ENCODE measurements at regions not wholly inside any gene's neighbourhood (a gene's known extent, or its start where the extent isn't known, plus 50 kb on each side); places are given as distances from the start of the nearest gene placed in this dataset.
"Not testable (repeated sequence)": the region's sequence is repeated elsewhere in the genome, so short reads cannot be mapped to it uniquely, and the experiment has no call there.

DNA sequence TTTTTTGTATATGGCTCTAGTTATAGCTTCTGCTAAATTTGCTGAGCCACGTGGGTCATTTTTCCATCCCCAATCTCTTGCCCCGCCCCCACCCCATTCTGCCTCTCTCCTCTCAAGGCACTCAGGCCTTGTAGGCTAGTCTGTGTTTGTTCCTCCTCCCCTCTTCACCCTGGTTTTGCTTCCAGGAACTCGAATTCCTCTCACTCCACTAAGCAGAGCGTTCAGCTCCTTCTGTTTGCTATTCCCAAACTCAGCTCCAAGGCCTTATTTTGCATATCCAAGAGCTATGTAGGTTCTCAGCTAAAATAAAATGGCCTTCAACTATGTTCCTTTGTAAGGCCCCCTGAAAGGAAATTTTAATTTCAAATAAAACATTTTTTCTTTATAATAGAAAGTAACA, 1293.7 kb downstream of the EPHA7 start:
- DNase-seq: no peak

- DNase-seq: no peak
Observed at GRCh38 chr6:92124200-92124651, 1295.1 kb downstream of the EPHA7 start.

DNA sequence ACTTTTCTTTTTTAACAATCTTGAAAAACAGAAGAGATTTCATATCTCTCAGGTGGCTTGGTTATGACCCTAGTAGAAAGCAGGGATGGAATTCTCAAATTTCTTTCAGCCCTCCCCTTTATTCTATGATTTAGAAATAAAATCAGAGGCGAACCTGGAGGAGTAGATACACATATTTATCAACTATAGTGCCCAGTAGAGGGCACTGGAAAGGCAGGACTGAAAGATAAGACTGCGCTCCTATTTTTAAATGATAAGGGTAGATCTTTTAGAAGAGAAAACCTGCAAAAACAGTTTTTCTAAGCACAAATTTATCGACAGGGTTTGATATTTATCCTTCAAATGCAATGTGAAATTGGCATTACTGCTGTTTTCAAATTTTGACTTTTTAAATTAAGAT, 1296.6 kb downstream of the EPHA7 start:
- DNase-seq: no peak

GRCh38 chr6:92121228-92121627, 1298.1 kb downstream of the EPHA7 start:
- no peak for DNase-seq

DNA sequence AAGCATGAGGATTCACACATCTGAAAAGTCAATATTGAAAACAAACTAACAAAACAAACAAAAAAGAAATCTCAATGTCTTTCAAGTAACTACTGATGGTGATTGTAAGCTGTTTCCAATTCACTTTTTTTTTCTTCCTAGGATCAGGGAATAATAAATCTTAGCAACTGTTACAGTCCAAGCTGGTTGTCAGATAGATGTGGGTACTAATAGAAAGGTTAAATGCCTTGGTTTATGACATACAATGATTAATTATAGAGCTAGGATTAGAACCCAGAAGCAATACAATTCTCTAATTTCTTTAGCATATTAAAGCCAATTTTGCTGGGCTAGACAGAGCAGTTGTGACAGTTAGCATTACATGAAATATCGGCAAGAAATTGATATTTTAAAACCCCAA, 1301.6 kb downstream of the EPHA7 start:
- no peak for DNase-seq

DNA sequence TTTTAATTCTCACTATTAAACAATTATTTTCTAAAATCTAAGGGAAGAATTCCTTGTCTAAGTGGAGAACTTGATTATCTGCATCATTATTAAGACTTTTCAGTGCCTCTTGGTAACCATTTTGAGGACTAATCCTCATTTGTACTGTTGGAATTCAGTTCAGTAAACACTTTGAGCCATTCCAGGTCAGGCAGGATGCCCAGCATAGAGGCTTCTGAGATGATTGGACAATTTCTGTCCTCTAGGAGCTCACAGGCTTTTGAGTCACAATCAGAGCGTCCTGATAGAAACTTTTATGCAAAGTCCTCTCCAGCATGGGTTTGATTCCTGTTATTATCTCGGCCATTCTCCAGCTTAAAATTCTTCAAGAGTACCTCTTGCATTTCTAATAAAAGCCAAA, 1304.6 kb downstream of the EPHA7 start:
- DNase-seq: no peak

GRCh38 chr6:92114091-92114675, 1305.2 kb downstream of the EPHA7 start:
- no peak for DNase-seq

GRCh38 chr6:92111386-92111785, 1308.0 kb downstream of the EPHA7 start:
- no peak for DNase-seq

DNA sequence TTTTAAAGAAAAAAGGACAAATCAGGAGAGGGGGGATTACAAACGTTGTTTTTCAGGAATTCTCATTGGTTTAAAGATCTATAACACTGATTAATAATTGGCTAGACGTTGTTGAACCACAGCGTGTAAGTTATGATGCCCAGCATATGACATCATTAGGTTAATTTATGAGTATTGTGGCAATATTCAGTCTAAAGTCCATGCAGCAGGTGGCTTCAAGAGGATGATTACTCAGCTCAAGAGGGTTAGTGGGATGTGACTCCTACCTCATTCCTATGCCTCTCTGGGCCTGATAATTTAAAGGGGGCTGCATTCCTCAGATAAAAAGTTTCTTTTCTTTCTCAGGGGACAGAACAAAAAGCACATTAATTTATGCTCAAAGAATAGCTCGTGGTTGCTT, 1309.0 kb downstream of the EPHA7 start:
- DNase-seq: no peak

GRCh38 chr6:92109956-92110355, 1309.4 kb downstream of the EPHA7 start:
- DNase-seq: no peak

- DNase-seq: no peak
Observed at GRCh38 chr6:92109256-92109655, 1310.1 kb downstream of the EPHA7 start.

GRCh38 chr6:92086750-92087149, 1332.6 kb downstream of the EPHA7 start:
- no peak for DNase-seq

DNA sequence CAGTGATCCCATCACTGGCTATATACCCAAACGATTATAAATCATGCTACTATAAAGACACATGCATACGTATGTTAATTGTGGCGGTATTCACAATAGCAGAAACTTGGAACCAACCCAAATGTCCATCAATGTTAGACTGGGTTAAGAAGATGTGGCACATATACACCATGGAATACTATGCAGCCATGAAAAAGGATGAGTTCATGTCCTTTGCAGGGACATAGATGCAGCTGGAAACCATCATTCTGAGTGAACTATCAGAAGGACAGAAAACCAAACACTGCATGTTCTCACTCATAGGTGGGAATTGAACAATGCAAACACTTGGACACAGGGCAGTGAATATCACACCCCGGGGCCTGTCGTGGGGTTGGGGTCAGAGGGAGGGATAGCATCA, 1335.4 kb downstream of the EPHA7 start:
- not testable (repeated sequence) for DNase-seq

GRCh38 chr6:92072387-92072786, 1347.0 kb downstream of the EPHA7 start:
- DNase-seq: no peak

- DNase-seq: no peak
Observed at GRCh38 chr6:92069781-92070180, 1349.6 kb downstream of the EPHA7 start.

DNA sequence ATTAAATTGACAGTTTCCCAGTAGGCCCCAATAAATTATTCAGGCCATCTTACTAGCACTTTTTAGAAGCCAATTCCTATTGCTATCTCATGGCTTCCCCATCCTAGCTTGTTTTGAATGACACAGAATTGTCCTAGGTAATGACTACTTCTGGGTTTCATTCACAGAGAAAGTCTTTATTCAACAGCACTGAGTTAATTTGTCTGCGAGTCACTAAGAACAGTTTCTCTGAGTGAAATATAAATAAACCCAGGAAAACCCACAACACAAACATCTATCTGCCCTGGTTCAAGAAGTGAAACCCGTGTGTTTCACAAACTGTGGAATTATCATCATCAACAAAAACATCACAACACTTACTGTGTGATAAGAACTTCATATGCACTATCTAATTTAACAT, 1366.8 kb downstream of the EPHA7 start:
- no peak for DNase-seq

- DNase-seq: no peak
Observed at GRCh38 chr6:92050216-92050615, 1369.1 kb downstream of the EPHA7 start.

DNA sequence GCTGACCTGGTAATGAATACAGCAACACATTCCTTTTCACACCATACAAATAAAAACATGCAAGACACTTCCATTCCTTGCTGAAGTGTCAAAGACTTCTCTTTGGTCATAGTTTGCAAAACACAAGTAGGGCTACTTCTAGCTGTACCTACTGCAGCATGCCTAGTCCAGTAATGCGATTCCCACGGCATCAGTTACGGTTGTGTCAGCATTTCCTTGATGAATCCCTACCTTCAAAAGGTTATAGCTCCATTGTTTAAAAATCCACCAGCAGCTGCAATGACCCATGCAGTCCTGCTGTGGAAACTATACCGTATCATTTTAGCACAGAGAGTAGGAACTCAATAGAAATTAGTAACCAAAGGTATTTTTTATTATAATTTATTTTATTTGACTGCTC, 1371.5 kb downstream of the EPHA7 start:
- no peak for DNase-seq

DNA sequence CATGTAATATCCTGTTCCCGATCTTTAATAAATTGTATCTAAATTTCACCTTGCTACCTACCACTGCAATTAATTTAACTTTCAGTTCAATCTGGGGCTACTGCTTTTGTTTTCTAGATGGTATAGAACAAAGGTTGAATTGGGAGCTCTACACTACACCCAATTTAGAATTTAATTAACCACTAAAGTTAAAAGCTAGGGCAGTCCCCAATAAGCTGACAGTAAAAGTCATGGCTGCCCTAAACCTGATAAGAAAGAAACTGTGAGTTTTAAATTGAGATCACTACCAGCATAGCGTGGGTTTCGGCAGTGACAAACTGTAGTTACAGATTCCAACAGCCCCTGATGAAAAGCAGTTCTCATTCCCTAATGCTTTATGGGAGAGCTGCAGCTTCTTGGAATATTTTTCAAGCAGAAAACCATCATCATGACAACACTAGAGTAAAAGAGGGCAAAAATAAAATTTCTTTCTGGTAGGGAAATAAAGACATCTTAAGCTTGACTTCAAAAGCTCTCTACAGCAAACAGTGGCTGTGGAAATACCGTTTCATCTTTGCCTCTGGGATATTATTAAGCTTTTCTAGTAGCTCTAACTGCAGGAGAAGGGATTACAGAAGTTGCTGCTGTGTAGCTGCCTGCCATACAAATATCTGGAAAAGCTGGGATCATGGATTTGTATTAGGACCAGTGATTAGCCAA, 1372.1 kb downstream of the EPHA7 start:
- DNase-seq: no peak

GRCh38 chr6:92044312-92044711, 1375.0 kb downstream of the EPHA7 start:
- DNase-seq: no peak

GRCh38 chr6:92043777-92044176, 1375.6 kb downstream of the EPHA7 start:
- no peak for DNase-seq

GRCh38 chr6:92026878-92027277, 1392.5 kb downstream of the EPHA7 start:
- no peak for DNase-seq

DNA sequence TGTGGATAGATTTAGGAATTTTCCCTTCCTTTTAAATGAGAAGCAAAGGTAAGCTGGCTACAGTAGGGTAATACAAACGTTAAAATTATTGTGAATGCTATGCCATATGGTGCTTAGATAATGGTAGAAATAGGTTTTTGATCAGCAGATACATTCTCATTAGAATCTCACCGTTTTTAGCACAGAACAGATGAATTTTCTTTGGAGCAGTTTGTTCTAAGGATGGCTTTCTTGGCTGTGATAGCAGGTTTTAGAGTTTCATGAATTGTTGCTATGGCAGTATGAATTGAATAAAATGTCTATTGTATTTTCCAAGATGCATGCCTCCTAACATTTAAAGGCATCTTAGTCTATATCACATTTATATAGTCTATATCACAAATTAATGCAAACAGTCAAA, 1394.5 kb downstream of the EPHA7 start:
- DNase-seq: no peak

DNA sequence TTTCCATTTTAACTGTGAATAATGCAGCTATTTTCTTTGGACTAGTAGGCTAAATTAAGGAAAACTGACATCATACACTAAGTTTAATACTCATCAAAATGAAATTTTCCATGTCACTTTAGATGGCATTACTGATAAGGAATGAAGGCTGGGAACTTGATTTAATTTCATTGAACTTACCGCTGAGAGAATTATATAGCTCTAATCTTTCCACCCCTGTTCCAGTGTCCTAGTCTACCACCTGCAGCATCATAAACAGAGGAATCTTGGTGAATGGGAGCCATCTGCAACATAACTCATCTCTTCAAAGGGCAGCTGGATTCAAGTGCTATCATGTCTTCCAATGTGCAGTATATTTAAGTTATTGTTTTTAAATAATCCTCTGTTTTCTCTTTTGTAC, 1395.2 kb downstream of the EPHA7 start:
- DNase-seq: no peak

GRCh38 chr6:92023410-92023966, 1395.9 kb downstream of the EPHA7 start:
- DNase-seq: no peak
